DOHH2 (cell line): ENCODE measurements at regions not wholly inside any gene's neighbourhood (a gene's known extent, or its start where the extent isn't known, plus 50 kb on each side); places are given as distances from the start of the nearest gene placed in this dataset.

Source experiments
- H3F3A ChIP-seq: fragments of 200-600 bp; sonication (generic), shearing (Covaris generic); 2 replicates; pipeline ENCODE4 v1.6.0; 2016; ENCODE audit warnings: antibody characterized with exemption, mild to moderate bottlenecking; ENCODE audit not compliant: control insufficient read depth, insufficient read depth
- H3K27ac ChIP-seq: fragments of 200-600 bp; sonication (generic); 2 replicates; pipeline ENCODE4 v1.5.1; 2014; ENCODE audit warnings: low read depth, mild to moderate bottlenecking, low read length, moderate library complexity
- H3K27me3 ChIP-seq: fragments of 200-600 bp; sonication (generic); 2 replicates; pipeline ENCODE4 v1.6.1; 2014; ENCODE audit warnings: mild to moderate bottlenecking, low read length, mixed read lengths; ENCODE audit not compliant: control insufficient read depth
- H3K36me3 ChIP-seq: fragments of 200-600 bp; sonication (generic); 2 replicates; pipeline ENCODE4 v1.6.1; 2014; ENCODE audit warnings: mild to moderate bottlenecking, low read length, moderate library complexity, mixed read lengths; ENCODE audit not compliant: control insufficient read depth
- H3K4me1 ChIP-seq: fragments of 200-600 bp; sonication (generic); 2 replicates; pipeline ENCODE4 v1.6.1; 2014; ENCODE audit warnings: mild to moderate bottlenecking, low read length, mixed read lengths; ENCODE audit not compliant: control insufficient read depth
- H3K4me2 ChIP-seq: fragments of 200-600 bp; sonication (generic); 2 replicates; pipeline ENCODE4 v1.6.0; 2014; ENCODE audit warnings: mild to moderate bottlenecking, low read length, moderate library complexity
- H3K4me3 ChIP-seq: fragments of 200-600 bp; sonication (generic); 2 replicates; pipeline ENCODE4 v1.5.1; 2014; ENCODE audit warnings: mild to moderate bottlenecking, low read length, mixed read lengths
- H3K79me2 ChIP-seq: fragments of 200-600 bp; sonication (generic); 2 replicates; pipeline ENCODE4 v1.6.1; 2014; ENCODE audit warnings: mild to moderate bottlenecking, low read length, mixed read lengths; ENCODE audit not compliant: control insufficient read depth
- H3K9me2 ChIP-seq: fragments of 200-600 bp; sonication (generic); replicated peaks from 2 replicates; pipeline ENCODE4 v1.6.1; 2014; ENCODE audit warnings: mild to moderate bottlenecking, low read length, mixed read lengths; ENCODE audit not compliant: control insufficient read depth
- H3K9me3 ChIP-seq: fragments of 200-600 bp; sonication (generic); 2 replicates; pipeline ENCODE4 v1.6.1; 2014; ENCODE audit warnings: antibody characterized with exemption, low read length, mixed read lengths; ENCODE audit not compliant: control insufficient read depth, insufficient read depth
- H4K20me1 ChIP-seq: fragments of 200-600 bp; sonication (generic); 2 replicates; pipeline ENCODE4 v1.6.0; 2014; ENCODE audit warnings: low read depth, mild to moderate bottlenecking, antibody characterized with exemption, low read length, moderate library complexity; ENCODE audit not compliant: control insufficient read depth, insufficient read depth
- EZH2phosphoT487 ChIP-seq: fragments of 200-600 bp; sonication (generic); IDR thresholded peaks from 2 replicates; pipeline ENCODE4 v1.6.1; 2017; ENCODE audit warnings: borderline replicate concordance, mild to moderate bottlenecking, antibody characterized with exemption, low read length, moderate library complexity, mixed read lengths
- TF ChIP-seq, protein P1 (sequence below): fragments of 200-600 bp; sonication (generic); IDR thresholded peaks from one replicate; pipeline ENCODE4 v1.5.1; 2014; ENCODE audit warnings: antibody characterized with exemption, mild to moderate bottlenecking, low read depth, low read length; ENCODE audit not compliant: poor library complexity, severe bottlenecking

DNA sequence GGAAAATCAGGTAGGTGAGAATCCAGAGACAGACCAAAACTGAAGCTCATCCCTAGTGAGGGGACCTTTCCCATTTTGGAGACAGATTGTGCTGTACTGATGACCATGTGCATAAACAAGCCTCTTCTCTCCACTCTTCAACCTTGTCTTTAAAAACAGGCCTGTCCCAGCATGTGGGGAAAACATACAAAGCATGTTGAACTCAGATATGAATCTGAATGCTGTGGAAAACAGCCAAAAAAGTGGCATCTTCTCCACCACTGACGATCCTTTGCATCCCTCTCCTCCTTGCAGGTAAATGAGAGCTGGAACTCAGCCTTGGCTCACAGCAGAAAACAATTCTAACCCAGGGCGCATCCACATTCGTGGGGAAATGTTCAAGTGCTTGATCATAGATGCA, 123.7 kb upstream of the FOXQ1 start:
- Histone ChIP-seq H3K9me2 (no peaks in the 10 kb centered on the region), H3K36me3 (no peaks in the 10 kb centered on the region), H3K9me3 (no peaks in the 10 kb centered on the region), H4K20me1 (no peaks in the 10 kb centered on the region), H3K4me2 (no peak overlapping the region), H3F3A (no peaks in the 10 kb centered on the region), H3K27me3 (no peaks in the 10 kb centered on the region), H3K4me1 (no peaks in the 10 kb centered on the region), H3K79me2 (no peaks in the 10 kb centered on the region), H3K27ac (no peak overlapping the region), H3K4me3 (no peak overlapping the region)
- TF ChIP-seq EZH2phosphoT487, result no peak
- TF ChIP-seq, protein P1, sequence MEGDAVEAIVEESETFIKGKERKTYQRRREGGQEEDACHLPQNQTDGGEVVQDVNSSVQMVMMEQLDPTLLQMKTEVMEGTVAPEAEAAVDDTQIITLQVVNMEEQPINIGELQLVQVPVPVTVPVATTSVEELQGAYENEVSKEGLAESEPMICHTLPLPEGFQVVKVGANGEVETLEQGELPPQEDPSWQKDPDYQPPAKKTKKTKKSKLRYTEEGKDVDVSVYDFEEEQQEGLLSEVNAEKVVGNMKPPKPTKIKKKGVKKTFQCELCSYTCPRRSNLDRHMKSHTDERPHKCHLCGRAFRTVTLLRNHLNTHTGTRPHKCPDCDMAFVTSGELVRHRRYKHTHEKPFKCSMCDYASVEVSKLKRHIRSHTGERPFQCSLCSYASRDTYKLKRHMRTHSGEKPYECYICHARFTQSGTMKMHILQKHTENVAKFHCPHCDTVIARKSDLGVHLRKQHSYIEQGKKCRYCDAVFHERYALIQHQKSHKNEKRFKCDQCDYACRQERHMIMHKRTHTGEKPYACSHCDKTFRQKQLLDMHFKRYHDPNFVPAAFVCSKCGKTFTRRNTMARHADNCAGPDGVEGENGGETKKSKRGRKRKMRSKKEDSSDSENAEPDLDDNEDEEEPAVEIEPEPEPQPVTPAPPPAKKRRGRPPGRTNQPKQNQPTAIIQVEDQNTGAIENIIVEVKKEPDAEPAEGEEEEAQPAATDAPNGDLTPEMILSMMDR, result no peak

DNA sequence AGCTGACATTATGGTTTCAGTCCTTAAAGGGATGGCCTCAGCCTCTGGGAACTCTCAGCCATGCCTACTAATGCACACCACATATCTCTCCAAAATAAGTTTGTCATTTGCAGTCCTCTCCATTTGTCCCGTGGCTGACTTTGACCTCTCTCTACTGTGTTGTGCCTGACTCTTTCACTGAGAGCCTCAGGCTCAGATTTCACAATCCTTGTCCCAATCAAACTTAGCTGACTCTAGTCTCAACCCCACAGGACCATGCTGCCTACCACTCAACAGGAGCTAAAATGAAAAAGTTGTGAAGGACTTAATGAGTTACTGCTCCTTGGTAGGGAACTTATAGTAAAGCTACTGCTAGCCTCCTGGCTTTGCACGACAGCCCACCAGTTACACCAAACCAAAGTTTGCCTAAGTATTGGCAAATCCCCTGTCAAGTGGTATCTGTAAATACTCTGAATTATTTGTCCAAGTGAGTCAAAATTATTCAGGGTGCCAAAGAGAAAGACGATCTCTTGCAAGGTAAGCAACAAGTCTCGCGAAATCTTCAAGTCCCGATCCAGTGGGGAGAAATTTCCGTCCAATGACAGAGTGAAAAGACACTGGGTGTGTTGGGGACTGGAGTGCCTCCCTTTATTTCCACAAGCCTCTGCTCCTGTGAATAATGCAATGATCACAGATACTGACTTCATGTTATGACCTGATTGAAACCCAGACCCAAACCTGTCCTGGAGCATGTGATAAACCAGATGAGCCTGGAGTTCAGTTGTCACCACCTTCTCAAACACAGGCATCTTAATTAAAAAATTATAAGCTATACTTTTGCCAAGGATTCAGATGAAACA, 124.4 kb upstream of the FOXQ1 start:
- H3K4me1 ChIP-seq, result no peaks in the 10 kb centered on the region
- no peaks in the 10 kb centered on the region for H3F3A ChIP-seq
- H3K4me3 ChIP-seq, result no peak overlapping the region
- no peak for TF ChIP-seq EZH2phosphoT487
- TF ChIP-seq, protein P1, result no peak
- H3K27ac ChIP-seq, result no peak overlapping the region
- H3K9me3 ChIP-seq, result no peaks in the 10 kb centered on the region
- H3K79me2 ChIP-seq, result no peaks in the 10 kb centered on the region
- H3K27me3 ChIP-seq, result no peaks in the 10 kb centered on the region
- no peaks in the 10 kb centered on the region for H3K36me3 ChIP-seq
- no peaks in the 10 kb centered on the region for H3K9me2 ChIP-seq
- H3K4me2 ChIP-seq, result no peak overlapping the region
- no peaks in the 10 kb centered on the region for H4K20me1 ChIP-seq

DNA sequence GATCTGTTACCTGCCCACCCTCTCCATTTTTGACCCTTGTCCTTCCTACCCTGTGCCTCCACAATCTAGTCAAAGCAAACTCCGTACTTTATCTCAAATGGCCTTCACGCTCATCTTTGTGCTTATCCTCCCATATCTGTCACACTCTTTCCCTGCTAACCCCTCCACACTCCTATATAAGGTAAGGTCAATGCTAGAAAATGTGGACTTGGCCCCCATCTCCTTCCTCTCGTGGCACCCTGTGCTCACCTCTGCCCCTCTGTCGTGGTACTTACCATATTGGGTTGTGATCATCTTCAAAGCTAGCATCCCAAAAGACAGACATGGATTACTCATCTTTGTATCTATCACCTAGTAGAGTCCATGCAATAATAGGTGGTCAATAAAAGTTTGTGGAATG, 127.6 kb upstream of the FOXQ1 start:
- no peak for TF ChIP-seq EZH2phosphoT487
- TF ChIP-seq, protein P1, result no peak
- Histone ChIP-seq H4K20me1 (no peaks in the 10 kb centered on the region), H3K79me2 (no peaks in the 10 kb centered on the region), H3K9me3 (no peaks in the 10 kb centered on the region), H3K9me2 (no peaks in the 10 kb centered on the region), H3K27ac (no peak overlapping the region), H3K4me2 (no peak overlapping the region), H3F3A (no peaks in the 10 kb centered on the region), H3K4me3 (no peak overlapping the region), H3K27me3 (no peaks in the 10 kb centered on the region), H3K4me1 (no peaks in the 10 kb centered on the region), H3K36me3 (no peaks in the 10 kb centered on the region)
